Fibroblast of mammary gland (primary cell): ENCODE measurements at regions not wholly inside any gene's neighbourhood (a gene's known extent, or its start where the extent isn't known, plus 50 kb on each side); places are given as distances from the start of the nearest gene placed in this dataset.
"Not testable (repeated sequence)": the region's sequence is repeated elsewhere in the genome, so short reads cannot be mapped to it uniquely, and the experiment has no call there.

Experiments used
- DNase-seq: peaks from one replicate; pipeline ENCODE4 v3.0.0-alpha.2; 2010; ENCODE audit warnings: low read depth
- H3K4me3 ChIP-seq: 2 replicates; pipeline ENCODE4 v1.5.1; 2011; ENCODE audit warnings: low read depth, mild to moderate bottlenecking, low read length, moderate library complexity; ENCODE audit not compliant: control insufficient read depth
- TF ChIP-seq, protein P1 (sequence below): conservative IDR thresholded peaks from 2 replicates; pipeline ENCODE4 v1.5.1; 2011; ENCODE audit warnings: low read depth, low read length, inconsistent platforms; ENCODE audit not compliant: control insufficient read depth, insufficient read depth

- no peak for DNase-seq
- no peak overlapping the region for H3K4me3 ChIP-seq
- TF ChIP-seq, protein P1, sequence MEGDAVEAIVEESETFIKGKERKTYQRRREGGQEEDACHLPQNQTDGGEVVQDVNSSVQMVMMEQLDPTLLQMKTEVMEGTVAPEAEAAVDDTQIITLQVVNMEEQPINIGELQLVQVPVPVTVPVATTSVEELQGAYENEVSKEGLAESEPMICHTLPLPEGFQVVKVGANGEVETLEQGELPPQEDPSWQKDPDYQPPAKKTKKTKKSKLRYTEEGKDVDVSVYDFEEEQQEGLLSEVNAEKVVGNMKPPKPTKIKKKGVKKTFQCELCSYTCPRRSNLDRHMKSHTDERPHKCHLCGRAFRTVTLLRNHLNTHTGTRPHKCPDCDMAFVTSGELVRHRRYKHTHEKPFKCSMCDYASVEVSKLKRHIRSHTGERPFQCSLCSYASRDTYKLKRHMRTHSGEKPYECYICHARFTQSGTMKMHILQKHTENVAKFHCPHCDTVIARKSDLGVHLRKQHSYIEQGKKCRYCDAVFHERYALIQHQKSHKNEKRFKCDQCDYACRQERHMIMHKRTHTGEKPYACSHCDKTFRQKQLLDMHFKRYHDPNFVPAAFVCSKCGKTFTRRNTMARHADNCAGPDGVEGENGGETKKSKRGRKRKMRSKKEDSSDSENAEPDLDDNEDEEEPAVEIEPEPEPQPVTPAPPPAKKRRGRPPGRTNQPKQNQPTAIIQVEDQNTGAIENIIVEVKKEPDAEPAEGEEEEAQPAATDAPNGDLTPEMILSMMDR, result no peak
Measured at GRCh38 chr13:60242043-60242595, 78.4 kb upstream of the DIAPH3 start.

GRCh38 chr13:60244381-60244780 is 80.7 kb upstream of the DIAPH3 start:
- no peak overlapping the region for H3K4me3 ChIP-seq
- TF ChIP-seq, protein P1, result no peak
- DNase-seq, result no peak

DNA sequence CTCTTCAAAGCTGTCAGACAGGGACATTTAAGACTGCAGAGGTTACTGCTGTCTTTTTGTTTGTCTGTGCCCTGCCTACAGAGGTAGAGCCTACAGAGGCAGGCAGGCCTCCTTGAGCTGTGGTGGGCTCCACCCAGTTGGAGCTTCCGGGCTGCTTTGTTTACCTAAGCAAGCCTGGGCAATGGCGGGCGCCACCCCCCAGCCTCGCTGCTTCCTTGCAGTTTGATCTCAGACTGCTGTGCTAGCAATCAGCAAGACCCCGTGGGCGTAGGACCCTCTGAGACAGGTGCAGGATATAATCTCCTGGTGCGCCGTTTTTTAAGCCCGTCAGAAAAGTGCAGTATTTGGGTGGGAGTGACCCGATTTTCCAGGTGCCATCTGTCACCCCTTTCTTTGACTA is 87.7 kb upstream of the DIAPH3 start:
- not testable (repeated sequence) for H3K4me3 ChIP-seq, DNase-seq

DNA sequence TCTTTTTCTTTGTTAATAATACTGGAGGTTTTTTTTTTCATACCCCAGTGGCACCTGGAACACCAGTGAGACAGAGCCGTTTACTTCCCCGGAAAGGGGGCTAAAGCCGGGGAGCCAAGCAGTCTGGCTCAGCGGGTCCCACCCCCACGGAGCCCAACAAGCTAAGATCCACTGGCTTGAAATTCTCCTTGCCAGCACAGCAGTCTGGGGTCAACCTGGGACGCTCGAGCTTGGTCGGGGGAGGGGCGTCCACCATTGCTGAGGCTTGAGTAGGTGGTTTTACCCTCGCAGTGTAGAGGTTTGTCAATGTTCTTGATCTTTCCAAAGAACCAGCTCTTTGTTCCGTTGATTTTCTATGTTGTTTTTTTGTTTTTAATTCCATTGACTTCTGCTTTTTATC is 94.6 kb upstream of the DIAPH3 start:
- DNase-seq, result no peak
- TF ChIP-seq, protein P1, result no peak
- H3K4me3 ChIP-seq, result no peak overlapping the region

- TF ChIP-seq, protein P1, result no peak
- no peak for DNase-seq
- no peak overlapping the region for H3K4me3 ChIP-seq
Measured at GRCh38 chr13:60260440-60260839, 96.7 kb upstream of the DIAPH3 start.

GRCh38 chr13:60261432-60262351 is 98.0 kb upstream of the DIAPH3 start:
- no peak overlapping the region for H3K4me3 ChIP-seq
- TF ChIP-seq, protein P1, result no peak
- DNase-seq, result no peak

DNA sequence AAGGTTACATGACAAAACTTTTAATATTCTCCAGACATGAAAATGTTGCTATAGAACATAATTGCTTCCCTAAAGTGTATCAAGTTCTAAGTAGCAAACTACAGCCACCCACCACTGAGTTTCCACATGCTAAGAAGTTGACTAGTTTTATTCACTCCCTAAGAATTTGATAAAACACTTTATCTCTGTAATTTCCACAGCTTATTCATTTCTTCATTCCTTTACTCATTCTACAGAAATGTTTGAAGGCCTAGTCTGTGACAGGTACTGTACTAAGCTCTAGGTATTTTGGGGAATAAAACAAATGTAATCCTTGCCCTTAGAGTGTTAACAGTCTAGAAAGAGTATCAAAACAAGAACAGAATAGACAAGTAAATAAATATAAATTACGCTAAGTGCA is 101.8 kb upstream of the DIAPH3 start:
- DNase-seq, result no peak
- TF ChIP-seq, protein P1, result no peak
- no peak overlapping the region for H3K4me3 ChIP-seq
